SK-N-MC (cell line): ENCODE measurements at regions not wholly inside any gene's neighbourhood (a gene's known extent, or its start where the extent isn't known, plus 50 kb on each side); places are given as distances from the start of the nearest gene placed in this dataset.

ENCODE experiments used
- EZH2 ChIP-seq: fragments of 200-600 bp; sonication (generic); IDR thresholded peaks from one replicate; pipeline ENCODE4 v1.6.1; 2017; ENCODE audit warnings: antibody characterized with exemption
- POLR2AphosphoS5 ChIP-seq: IDR thresholded peaks from 2 replicates; pipeline ENCODE4 v1.6.1; 2012; ENCODE audit warnings: mild to moderate bottlenecking, low read depth, low read length, borderline replicate concordance

DNA sequence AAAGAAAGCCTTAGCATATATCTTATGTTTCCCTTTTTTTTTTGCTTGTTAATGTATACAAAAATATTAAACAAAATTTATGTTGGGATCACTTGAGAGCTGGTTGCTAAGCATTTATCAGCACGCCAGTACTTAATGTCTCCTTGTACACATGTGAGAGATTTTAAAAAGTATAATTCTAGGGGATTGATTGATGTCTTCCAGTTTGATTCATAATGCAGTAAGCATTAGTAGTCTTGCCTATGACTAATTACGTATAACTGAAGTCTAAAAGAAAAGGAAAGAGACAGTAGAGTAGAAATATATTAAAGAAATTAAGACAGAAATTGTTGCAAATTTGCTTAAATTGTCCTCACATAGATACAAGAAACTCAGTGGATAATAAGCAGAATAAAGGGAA lies 1630.4 kb upstream of the B3GALT2 start:
- no peak for TF ChIP-seq EZH2
- TF ChIP-seq POLR2AphosphoS5, result no peak
